Mesenchymal stem cell (in vitro differentiated cells and primary cell): ENCODE measurements at regions not wholly inside any gene's neighbourhood (a gene's known extent, or its start where the extent isn't known, plus 50 kb on each side); places are given as distances from the start of the nearest gene placed in this dataset.
A peak's percentile ranks its signal among the peaks of the same experiment; 100 is the strongest.
"Not testable (repeated sequence)": the region's sequence is repeated elsewhere in the genome, so short reads cannot be mapped to it uniquely, and the experiment has no call there.

Experiments used
- DNase-seq: peaks from one replicate; pipeline ENCODE4 v3.0.0-alpha.2; 2013
- H2AFZ ChIP-seq: one replicate; pipeline ENCODE4 v1.6.1; 2013; ENCODE audit warnings: low read depth, mild to moderate bottlenecking, control low read depth, inconsistent platforms, low read length, moderate library complexity
- H2AK5ac ChIP-seq: 2 replicates; pipeline ENCODE4 v1.6.1; 2013; ENCODE audit warnings: low read length, moderate library complexity, mild to moderate bottlenecking, inconsistent platforms; ENCODE audit not compliant: severe bottlenecking
- H2BK120ac ChIP-seq: one replicate; pipeline ENCODE4 v1.6.1; 2013; ENCODE audit warnings: low read depth, mild to moderate bottlenecking, inconsistent platforms, low read length, moderate library complexity
- H2BK12ac ChIP-seq, 2 experiments: one replicate each; pipeline ENCODE4 v1.6.1; 2013; ENCODE audit warnings: inconsistent platforms in 2 of 2, low read length in 2 of 2, mild to moderate bottlenecking in 2 of 2, moderate library complexity in 2 of 2, control low read depth in 1 of 2
- H2BK15ac ChIP-seq: one replicate; pipeline ENCODE4 v1.6.1; 2013; ENCODE audit warnings: mild to moderate bottlenecking, low read depth, inconsistent platforms; ENCODE audit not compliant: poor library complexity, severe bottlenecking
- H2BK5ac ChIP-seq: 2 replicates; pipeline ENCODE4 v1.6.1; 2013; ENCODE audit warnings: low read depth, mild to moderate bottlenecking, low read length, control low read depth, inconsistent platforms; ENCODE audit not compliant: poor library complexity, severe bottlenecking
- H3K14ac ChIP-seq, 2 experiments: one replicate each; pipeline ENCODE4 v1.6.1; 2013; ENCODE audit warnings: inconsistent platforms in 2 of 2, low read length in 2 of 2, control low read depth in 1 of 2, mild to moderate bottlenecking in 1 of 2, moderate library complexity in 1 of 2
- H3K18ac ChIP-seq, 2 experiments: one replicate each; pipeline ENCODE4 v1.6.1; 2013; ENCODE audit warnings: inconsistent platforms in 2 of 2, low read length in 2 of 2, control low read depth in 1 of 2, low read depth in 1 of 2, mild to moderate bottlenecking in 1 of 2
- H3K23ac ChIP-seq, 2 experiments: one replicate each; pipeline ENCODE4 v1.6.1; 2013; ENCODE audit warnings: inconsistent platforms in 2 of 2, low read length in 2 of 2, mild to moderate bottlenecking in 2 of 2, moderate library complexity in 2 of 2, control low read depth in 1 of 2
- H3K27ac ChIP-seq: 2 replicates; pipeline ENCODE4 v1.5.1; 2013; ENCODE audit warnings: mild to moderate bottlenecking, moderate library complexity, low read length, control low read depth, inconsistent platforms; ENCODE audit not compliant: poor library complexity, severe bottlenecking
- H3K27me3 ChIP-seq, 2 experiments: 2 replicates each; pipeline versions ENCODE4 v1.6.1 to v1.7.0; 2013; ENCODE audit warnings: low read length in 2 of 2, mild to moderate bottlenecking in 2 of 2, moderate library complexity in 2 of 2, control low read depth in 1 of 2, inconsistent platforms in 1 of 2; ENCODE audit not compliant: control insufficient read depth in 1 of 2, insufficient read depth in 1 of 2
- H3K36me3 ChIP-seq, 2 experiments: 2 replicates each; pipeline versions ENCODE4 v1.6.1 to v1.7.0; 2013; ENCODE audit warnings: low read length in 2 of 2, control low read depth in 1 of 2, inconsistent platforms in 1 of 2, low read depth in 1 of 2, mild to moderate bottlenecking in 1 of 2; ENCODE audit not compliant: insufficient read depth in 2 of 2, control insufficient read depth in 1 of 2
- H3K4ac ChIP-seq, 2 experiments: one replicate each; pipeline ENCODE4 v1.6.1; 2013; ENCODE audit warnings: inconsistent platforms in 2 of 2, low read length in 2 of 2, mild to moderate bottlenecking in 2 of 2, moderate library complexity in 2 of 2, control low read depth in 1 of 2, low read depth in 1 of 2
- H3K4me1 ChIP-seq: 2 replicates; pipeline ENCODE4 v1.6.1; 2013; ENCODE audit warnings: low read depth, low read length, control low read depth; ENCODE audit not compliant: control insufficient read depth, insufficient read depth
- H3K4me2 ChIP-seq: 2 replicates; pipeline ENCODE4 v1.6.1; 2013; ENCODE audit warnings: low read length, mild to moderate bottlenecking, inconsistent platforms; ENCODE audit not compliant: poor library complexity, severe bottlenecking
- H3K4me3 ChIP-seq, 2 experiments: 2 replicates each; pipeline versions ENCODE4 v1.5.1 to v1.7.0; 2013; ENCODE audit warnings: low read length in 2 of 2, mild to moderate bottlenecking in 2 of 2, control low read depth in 1 of 2, low read depth in 1 of 2; ENCODE audit not compliant: insufficient read depth in 1 of 2
- H3K79me1 ChIP-seq: replicated peaks from 2 replicates; pipeline ENCODE4 v1.6.1; 2013; ENCODE audit warnings: mild to moderate bottlenecking, control low read depth, low read length, inconsistent platforms; ENCODE audit not compliant: poor library complexity, severe bottlenecking
- H3K9ac ChIP-seq: 2 replicates; pipeline ENCODE4 v1.7.0; 2013; ENCODE audit warnings: mild to moderate bottlenecking, low read length, moderate library complexity
- H3K9me3 ChIP-seq: 2 replicates; pipeline ENCODE4 v1.7.0; 2013; ENCODE audit warnings: mild to moderate bottlenecking, low read length; ENCODE audit not compliant: control insufficient read depth
- H4K8ac ChIP-seq: one replicate; pipeline ENCODE4 v1.6.1; 2013; ENCODE audit warnings: inconsistent platforms, mild to moderate bottlenecking, low read length, moderate library complexity
- H4K91ac ChIP-seq: one replicate; pipeline ENCODE4 v1.6.1; 2013; ENCODE audit warnings: mild to moderate bottlenecking, low read length, inconsistent platforms
- WGBS: methylation state at CpG from one replicate; pipeline ENCODE4 v1.1.7; 2013; ENCODE audit warnings: mixed read lengths; 5-methylcytosine and 5-hydroxymethylcytosine counted together

GRCh38 chr13:34179481-34179880 is 361.5 kb downstream of the RFC3 start:
- Histone ChIP-seq H3K4ac (no peak overlapping the region), H4K91ac (no peak overlapping the region), H3K27me3 (no peaks in the 10 kb centered on the region), H2BK120ac (peak overlapping the region; percentile 15), H4K8ac (no peak overlapping the region), H3K23ac (no peak overlapping the region), H3K79me1 (no peaks in the 10 kb centered on the region), H2AK5ac (no peak overlapping the region), H3K36me3 (no peaks in the 10 kb centered on the region), H3K27ac (peak overlapping the region; percentile 69), H2BK5ac (no peak overlapping the region), H3K4me1 (peaks cover 4% of the 10 kb centered on the region), H2BK15ac (no peak overlapping the region), H3K14ac (no peak overlapping the region), H3K18ac (no peak overlapping the region), H2BK12ac (no peak overlapping the region), H3K4me3 (no peak overlapping the region), H2AFZ (no peak overlapping the region), H3K9ac (no peak overlapping the region), H3K9me3 (no peaks in the 10 kb centered on the region), H3K4me2 (no peak overlapping the region)
- DNase-seq, result no peak
- WGBS, result 0% methylated on average over 1 of the region's 1 CpG

GRCh38 chr13:34179927-34180326 is 362.0 kb downstream of the RFC3 start:
- WGBS, result 100% methylated on average over 1 of the region's 2 CpGs

GRCh38 chr13:34181256-34181655 is 363.3 kb downstream of the RFC3 start:
- not testable (repeated sequence) for H2BK5ac ChIP-seq, H3K79me1 ChIP-seq, H3K4me1 ChIP-seq, H3K4ac ChIP-seq, H3K9me3 ChIP-seq, H2AFZ ChIP-seq, H3K27ac ChIP-seq, H4K8ac ChIP-seq, H3K14ac ChIP-seq, H2BK15ac ChIP-seq, H3K23ac ChIP-seq, H3K27me3 ChIP-seq, H3K18ac ChIP-seq, H4K91ac ChIP-seq, H2BK120ac ChIP-seq, DNase-seq, H3K9ac ChIP-seq, H3K36me3 ChIP-seq, H2BK12ac ChIP-seq, H3K4me3 ChIP-seq, H2AK5ac ChIP-seq, H3K4me2 ChIP-seq
- WGBS, result 98% methylated on average over 11 of the region's 16 CpGs

More at GRCh38 chr13:34179927-34180326, 362.0 kb downstream of the RFC3 start:
- Histone ChIP-seq H2BK12ac (no peak overlapping the region), H3K9me3 (no peaks in the 10 kb centered on the region), H3K27me3 (no peaks in the 10 kb centered on the region), H3K4ac (no peak overlapping the region), H3K27ac (peak overlapping the region; percentile 30), H3K18ac (no peak overlapping the region), H3K4me3 (no peak overlapping the region), H2BK15ac (no peak overlapping the region), H2BK120ac (no peak overlapping the region), H2AFZ (no peak overlapping the region), H2AK5ac (no peak overlapping the region), H3K23ac (no peak overlapping the region), H4K8ac (no peak overlapping the region), H3K36me3 (no peaks in the 10 kb centered on the region), H3K79me1 (no peaks in the 10 kb centered on the region), H3K9ac (no peak overlapping the region), H2BK5ac (no peak overlapping the region), H4K91ac (no peak overlapping the region), H3K14ac (no peak overlapping the region), H3K4me1 (peaks cover 4% of the 10 kb centered on the region), H3K4me2 (no peak overlapping the region)
- no peak for DNase-seq

- H2AK5ac ChIP-seq, result no peak overlapping the region
- H4K8ac ChIP-seq, result no peak overlapping the region
- no peak overlapping the region for H3K4me3 ChIP-seq
- H3K36me3 ChIP-seq, result no peaks in the 10 kb centered on the region
- H2BK5ac ChIP-seq, result no peak overlapping the region
- H3K4me1 ChIP-seq, result no peaks in the 10 kb centered on the region
- no peak overlapping the region for H2AFZ ChIP-seq
- H4K91ac ChIP-seq, result no peak overlapping the region
- no peak overlapping the region for H3K23ac ChIP-seq
- no peak overlapping the region for H2BK15ac ChIP-seq
- peaks cover 5% of the 10 kb centered on the region for H3K9me3 ChIP-seq
- no peaks in the 10 kb centered on the region for H3K79me1 ChIP-seq
- no peak overlapping the region for H3K14ac ChIP-seq
- no peak overlapping the region for H2BK120ac ChIP-seq
- no peak overlapping the region for H3K4me2 ChIP-seq
- H3K27me3 ChIP-seq, result no peaks in the 10 kb centered on the region
- no peak for DNase-seq
- H3K18ac ChIP-seq, result no peak overlapping the region
- H3K27ac ChIP-seq, result no peak overlapping the region
- no peak overlapping the region for H3K4ac ChIP-seq
- WGBS, result 57% methylated on average over 2 of the region's 2 CpGs
- no peak overlapping the region for H3K9ac ChIP-seq
- H2BK12ac ChIP-seq, result no peak overlapping the region
Observed at GRCh38 chr13:34189946-34190345, 372.0 kb downstream of the RFC3 start.
